ENCODE measurements at regions not wholly inside any gene's neighbourhood (a gene's known extent, or its start where the extent isn't known, plus 50 kb on each side); places are given as distances from the start of the nearest gene placed in this dataset.

GRCh38 chr19:28646629-28647028 is 566.3 kb downstream of the UQCRFS1 start:
- TF ChIP-seq CTCF (IDR thresholded peaks at IDR 0.05; ENCODE audit: low read depth, low read length) (no peak), POLR2A (IDR thresholded peaks at IDR 0.05; ENCODE audit: extremely low read depth, insufficient read length) (no peak)
